ENCODE measurements at regions not wholly inside any gene's neighbourhood (a gene's known extent, or its start where the extent isn't known, plus 50 kb on each side); places are given as distances from the start of the nearest gene placed in this dataset.

DNA sequence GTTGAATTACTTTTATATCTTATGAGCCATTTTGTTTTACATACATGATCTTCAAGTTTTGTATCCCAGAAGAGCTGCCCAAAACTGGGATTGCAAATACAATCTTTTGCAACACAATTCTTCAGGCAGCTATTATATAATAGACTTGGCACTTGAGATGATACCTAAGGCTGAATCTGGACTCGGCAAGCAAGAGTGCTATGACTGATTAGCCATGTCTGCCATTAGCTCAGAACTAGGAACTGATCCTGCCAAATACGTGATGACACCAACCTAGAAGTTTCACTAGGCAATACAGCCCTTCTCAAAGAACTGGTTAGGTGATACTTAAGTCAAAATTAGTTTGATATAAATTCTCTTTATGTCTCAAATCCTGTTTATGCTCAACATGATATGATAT is 619.6 kb downstream of the CPS1 start:
- H3K27me3 ChIP-seq, result no peaks in the 10 kb centered on the region
- intact Hi-C loops (cut with DNase I), result no loop called here
- no peak overlapping the region for H3K27ac ChIP-seq
- no peaks in the 10 kb centered on the region for H3K36me3 ChIP-seq
- peaks cover 0 to 6% (median 0%) of the 10 kb centered on the region in 4 donors for H3K4me1 ChIP-seq
- 82 to 85% methylated on average over 2 of the region's 2 CpGs for WGBS, 2 donors
- no peaks in the 10 kb centered on the region for H3K9me3 ChIP-seq
- TF ChIP-seq, protein P1, sequence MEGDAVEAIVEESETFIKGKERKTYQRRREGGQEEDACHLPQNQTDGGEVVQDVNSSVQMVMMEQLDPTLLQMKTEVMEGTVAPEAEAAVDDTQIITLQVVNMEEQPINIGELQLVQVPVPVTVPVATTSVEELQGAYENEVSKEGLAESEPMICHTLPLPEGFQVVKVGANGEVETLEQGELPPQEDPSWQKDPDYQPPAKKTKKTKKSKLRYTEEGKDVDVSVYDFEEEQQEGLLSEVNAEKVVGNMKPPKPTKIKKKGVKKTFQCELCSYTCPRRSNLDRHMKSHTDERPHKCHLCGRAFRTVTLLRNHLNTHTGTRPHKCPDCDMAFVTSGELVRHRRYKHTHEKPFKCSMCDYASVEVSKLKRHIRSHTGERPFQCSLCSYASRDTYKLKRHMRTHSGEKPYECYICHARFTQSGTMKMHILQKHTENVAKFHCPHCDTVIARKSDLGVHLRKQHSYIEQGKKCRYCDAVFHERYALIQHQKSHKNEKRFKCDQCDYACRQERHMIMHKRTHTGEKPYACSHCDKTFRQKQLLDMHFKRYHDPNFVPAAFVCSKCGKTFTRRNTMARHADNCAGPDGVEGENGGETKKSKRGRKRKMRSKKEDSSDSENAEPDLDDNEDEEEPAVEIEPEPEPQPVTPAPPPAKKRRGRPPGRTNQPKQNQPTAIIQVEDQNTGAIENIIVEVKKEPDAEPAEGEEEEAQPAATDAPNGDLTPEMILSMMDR (IDR thresholded peaks at IDR 0.05), result no peak
- TF ChIP-seq EP300 (IDR thresholded peaks at IDR 0.05) (no peak), POLR2AphosphoS5 (IDR thresholded peaks at IDR 0.05) (no peak), POLR2A (IDR thresholded peaks at IDR 0.05) (no peak)
- no peak overlapping the region for H3K4me3 ChIP-seq
- DNase-seq, result no peak

DNA sequence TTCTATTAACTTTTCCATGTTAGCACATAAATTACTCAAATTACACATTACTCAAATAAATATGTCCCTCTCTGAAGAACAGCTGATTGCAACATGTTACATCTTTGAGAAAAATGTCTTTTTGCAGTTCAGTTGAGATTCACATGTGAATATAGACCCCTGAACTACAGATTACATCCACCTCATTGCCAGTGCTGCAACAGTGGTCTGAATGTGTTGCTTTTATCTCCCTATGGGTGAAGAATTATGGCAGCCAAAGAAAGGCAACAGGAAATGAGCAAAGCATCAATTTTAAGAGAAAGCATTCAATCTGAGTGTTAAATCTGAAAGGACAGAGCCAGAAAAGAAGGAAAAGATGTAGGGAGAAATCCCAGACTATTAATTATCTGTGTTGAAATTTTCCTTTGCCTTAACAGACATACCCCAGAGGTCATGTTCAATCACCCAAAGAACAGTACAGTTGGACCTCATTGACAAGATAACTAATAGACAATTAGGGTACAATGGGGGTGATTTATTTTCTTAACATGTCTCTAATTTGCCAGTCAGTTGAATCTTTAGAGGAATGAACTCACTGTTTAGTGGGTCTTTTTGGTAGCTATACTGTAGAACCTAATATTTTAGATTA is 620.2 kb downstream of the CPS1 start:
- intact Hi-C loops (cut with DNase I), result no loop called here
- DNase-seq, result no peak
- Histone ChIP-seq H3K4me3 (no peak overlapping the region), H3K27ac (no peak overlapping the region), H3K4me1 (peaks cover 0 to 8% (median 2%) of the 10 kb centered on the region in 4 donors), H3K9me3 (no peaks in the 10 kb centered on the region), H3K27me3 (no peaks in the 10 kb centered on the region), H3K36me3 (no peaks in the 10 kb centered on the region)
- TF ChIP-seq POLR2AphosphoS5 (IDR thresholded peaks at IDR 0.05) (no peak), EP300 (IDR thresholded peaks at IDR 0.05) (no peak), POLR2A (IDR thresholded peaks at IDR 0.05) (no peak)
- TF ChIP-seq, protein P1 (IDR thresholded peaks at IDR 0.05), result no peak

DNA sequence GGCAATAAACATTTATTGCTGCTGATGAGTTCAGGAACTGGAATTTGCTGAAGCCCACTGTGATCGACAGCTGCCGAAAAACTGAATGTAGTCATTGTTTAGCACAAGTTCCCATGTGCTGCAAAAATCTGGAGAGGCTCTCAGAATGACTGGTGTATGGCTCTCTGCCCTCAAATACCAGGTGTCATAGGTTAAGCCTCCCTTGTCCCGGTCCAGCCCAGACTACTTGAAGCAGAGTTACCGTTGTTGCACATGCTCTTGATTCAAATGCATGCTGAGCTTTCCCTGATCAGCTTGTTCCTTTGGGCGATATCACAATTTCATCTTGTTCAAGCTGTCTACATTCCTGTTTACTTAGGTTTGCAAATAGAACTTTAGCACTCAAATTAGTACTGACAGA is 625.2 kb downstream of the CPS1 start:
- peaks cover 0 to 10% (median 5%) of the 10 kb centered on the region in 4 donors for H3K4me1 ChIP-seq
- intact Hi-C loops (cut with DNase I), result no loop called here
- 10 to 47% methylated on average over 5 of the region's 5 CpGs for WGBS, 2 donors
- H3K4me3 ChIP-seq, result no peak overlapping the region
- no peaks in the 10 kb centered on the region for H3K27me3 ChIP-seq
- H3K9me3 ChIP-seq, result no peaks in the 10 kb centered on the region
- no peak for DNase-seq
- H3K27ac ChIP-seq, result no peak overlapping the region
- H3K36me3 ChIP-seq, result no peaks in the 10 kb centered on the region
- TF ChIP-seq, protein P1 (IDR thresholded peaks at IDR 0.05), result no peak
- TF ChIP-seq POLR2AphosphoS5 (IDR thresholded peaks at IDR 0.05) (no peak), EP300 (IDR thresholded peaks at IDR 0.05) (no peak), POLR2A (IDR thresholded peaks at IDR 0.05) (no peak)

DNA sequence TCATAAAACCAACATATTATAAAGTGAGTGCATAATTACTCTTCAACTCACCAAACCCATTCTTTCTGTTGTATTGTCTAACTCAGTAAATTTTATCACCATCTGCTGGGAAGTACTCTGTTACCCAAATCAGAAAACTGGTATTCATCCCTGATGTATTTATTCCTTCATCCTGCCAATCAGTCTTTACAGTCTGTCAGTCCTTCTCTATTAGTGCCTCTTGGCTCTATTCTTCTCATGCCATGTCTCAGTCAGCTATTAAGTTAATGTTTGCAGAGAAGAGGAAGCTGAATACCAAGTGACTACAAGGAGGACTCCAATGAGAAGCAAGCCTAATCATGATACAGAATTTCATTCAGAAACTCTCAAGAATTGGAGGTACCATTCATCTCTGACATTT is 631.2 kb downstream of the CPS1 start:
- no peaks in the 10 kb centered on the region for H3K36me3 ChIP-seq
- no peak for DNase-seq
- H3K9me3 ChIP-seq, result no peaks in the 10 kb centered on the region
- H3K4me1 ChIP-seq, result no peaks in the 10 kb centered on the region
- H3K27me3 ChIP-seq, result no peaks in the 10 kb centered on the region
- intact Hi-C loops (cut with DNase I), result no loop called here
- no peak for TF ChIP-seq POLR2AphosphoS5 (IDR thresholded peaks at IDR 0.05)
- TF ChIP-seq, protein P1 (IDR thresholded peaks at IDR 0.05), result no peak
- TF ChIP-seq POLR2A (IDR thresholded peaks at IDR 0.05), result no peak
- TF ChIP-seq EP300 (IDR thresholded peaks at IDR 0.05), result no peak
- no peak overlapping the region for H3K27ac ChIP-seq
- H3K4me3 ChIP-seq, result no peak overlapping the region

DNA sequence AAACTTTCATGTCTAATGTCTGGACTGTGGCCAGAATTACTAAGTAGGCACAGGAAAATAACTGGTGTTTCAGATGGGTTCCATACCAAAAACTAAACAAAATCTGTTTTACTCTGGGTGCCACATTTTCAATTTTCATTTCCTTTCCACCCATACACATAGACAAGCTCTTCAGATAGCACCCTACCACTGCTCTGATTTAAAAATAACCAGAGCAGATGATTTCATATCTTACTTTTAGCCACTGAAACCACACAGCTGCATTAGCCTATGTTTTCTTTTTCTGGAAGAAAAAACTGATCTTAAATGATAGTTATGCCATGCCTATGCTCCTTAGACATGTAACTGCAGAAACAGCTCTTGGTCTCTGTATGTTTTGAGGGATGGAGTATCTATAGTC is 647.6 kb downstream of the CPS1 start:
- intact Hi-C loops (cut with DNase I), result no loop called here
- H3K4me1 ChIP-seq, result no peaks in the 10 kb centered on the region
- H3K9me3 ChIP-seq, result no peaks in the 10 kb centered on the region
- no peak overlapping the region for H3K4me3 ChIP-seq
- H3K27ac ChIP-seq, result no peak overlapping the region
- no peak for DNase-seq
- TF ChIP-seq, protein P1 (IDR thresholded peaks at IDR 0.05), result no peak
- TF ChIP-seq EP300 (IDR thresholded peaks at IDR 0.05) (no peak), POLR2A (IDR thresholded peaks at IDR 0.05) (no peak), POLR2AphosphoS5 (IDR thresholded peaks at IDR 0.05) (no peak)
- no peaks in the 10 kb centered on the region for H3K36me3 ChIP-seq
- H3K27me3 ChIP-seq, result no peaks in the 10 kb centered on the region
